Ovary (tissue), 7 donors: ENCODE measurements at regions not wholly inside any gene's neighbourhood (a gene's known extent, or its start where the extent isn't known, plus 50 kb on each side); places are given as distances from the start of the nearest gene placed in this dataset.

Source experiments
- DNase-seq, 5 donors: peaks; one replicate each; pipeline ENCODE4 v3.0.0-alpha.2; 2019 to 2020
- H3K27ac ChIP-seq, 2 donors: fragments of 200-600 bp; one replicate each; pipeline versions ENCODE4 v1.5.1 to v1.8.0; 2019 to 2022
- H3K27me3 ChIP-seq: fragments of 200-600 bp; one replicate; pipeline ENCODE4 v1.8.0; 2022
- H3K36me3 ChIP-seq: fragments of 200-600 bp; sonication (generic); one replicate; pipeline ENCODE4 v1.5.1; 2019
- H3K4me1 ChIP-seq: one replicate; pipeline ENCODE4 v1.8.1; 2013; ENCODE audit warnings: mild to moderate bottlenecking, moderate library complexity; ENCODE audit not compliant: insufficient read depth
- H3K4me3 ChIP-seq: fragments of 200-600 bp; sonication (generic); one replicate; pipeline ENCODE4 v1.5.1; 2017
- H3K9me3 ChIP-seq, 2 donors: fragments of 200-600 bp in 1 of 2; sonication (generic) in 1 of 2; one replicate each; pipeline versions ENCODE4 v1.5.1 to v1.8.1; 2013 to 2019; ENCODE audit warnings: mild to moderate bottlenecking in 1 of 2, moderate library complexity in 1 of 2
- EP300 ChIP-seq: sonication (generic); formaldehyde crosslinking; IDR thresholded peaks from one replicate; pipeline ENCODE4 v1.6.1; 2017; ENCODE audit warnings: antibody characterized with exemption
- POLR2A ChIP-seq: fragments of 450-650 bp; IDR thresholded peaks from one replicate; pipeline ENCODE4 v1.6.1; 2017; ENCODE audit warnings: antibody characterized with exemption, mild to moderate bottlenecking, moderate library complexity
- WGBS, 3 donors: extraction: QIAGEN DNeasy Blood & Tissue Kit in 1 of 3; methylation state at CpG; one replicate each; pipeline versions ENCODE4 v1.1.5 to v1.1.7; 2013 to 2017; 5-methylcytosine and 5-hydroxymethylcytosine counted together
- intact Hi-C, 4 donors: fragments of 100-400 bp; cut with DNase I; formaldehyde crosslinking; loops; one replicate each; pipeline versions ENCODE4 v1.11.0 to v1.15.1; 2022 to 2023
- TF ChIP-seq, protein P1 (sequence below), 3 donors: fragments of 450-650 bp in 2 of 3; fragments of 200-600 bp in 1 of 3; IDR thresholded peaks; one replicate each; pipeline versions ENCODE4 v1.5.1 to v1.8.0; 2016 to 2022; ENCODE audit warnings: antibody characterized with exemption in 3 of 3, mild to moderate bottlenecking in 1 of 3
- donor health status: DM: no; HTN: no; CAD: no; lungs with moderate emphysema.
- donor health status: DM: no; HTN: no; CAD: no.
- donor health status: Bipolar disorder and iron deficiency.
- donor health status: DM: no; HTN: no; CAD: no.
- donor health status: DM: yes; HTN: yes; CAD: no.

DNA sequence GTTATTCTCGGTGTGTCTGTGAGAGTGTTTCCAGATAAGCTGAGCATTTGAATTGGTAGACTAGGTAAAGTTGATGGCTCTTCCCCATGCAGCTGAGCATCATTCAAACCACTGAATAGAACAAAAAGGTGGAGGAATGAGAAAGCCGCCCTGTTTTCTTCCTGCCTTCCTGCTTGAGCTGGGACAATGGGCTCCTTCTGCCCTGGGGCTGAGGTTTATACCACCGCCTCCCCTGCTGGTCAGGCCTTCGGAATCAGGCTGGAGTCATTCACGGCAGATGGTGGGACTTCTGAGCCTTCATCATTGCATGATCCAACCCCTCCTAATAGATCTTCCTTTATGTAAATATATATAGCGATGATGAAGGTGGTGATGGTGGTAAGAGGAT is 124.9 kb downstream of the ANKRD60 start:
- DNase-seq = no peak

DNA sequence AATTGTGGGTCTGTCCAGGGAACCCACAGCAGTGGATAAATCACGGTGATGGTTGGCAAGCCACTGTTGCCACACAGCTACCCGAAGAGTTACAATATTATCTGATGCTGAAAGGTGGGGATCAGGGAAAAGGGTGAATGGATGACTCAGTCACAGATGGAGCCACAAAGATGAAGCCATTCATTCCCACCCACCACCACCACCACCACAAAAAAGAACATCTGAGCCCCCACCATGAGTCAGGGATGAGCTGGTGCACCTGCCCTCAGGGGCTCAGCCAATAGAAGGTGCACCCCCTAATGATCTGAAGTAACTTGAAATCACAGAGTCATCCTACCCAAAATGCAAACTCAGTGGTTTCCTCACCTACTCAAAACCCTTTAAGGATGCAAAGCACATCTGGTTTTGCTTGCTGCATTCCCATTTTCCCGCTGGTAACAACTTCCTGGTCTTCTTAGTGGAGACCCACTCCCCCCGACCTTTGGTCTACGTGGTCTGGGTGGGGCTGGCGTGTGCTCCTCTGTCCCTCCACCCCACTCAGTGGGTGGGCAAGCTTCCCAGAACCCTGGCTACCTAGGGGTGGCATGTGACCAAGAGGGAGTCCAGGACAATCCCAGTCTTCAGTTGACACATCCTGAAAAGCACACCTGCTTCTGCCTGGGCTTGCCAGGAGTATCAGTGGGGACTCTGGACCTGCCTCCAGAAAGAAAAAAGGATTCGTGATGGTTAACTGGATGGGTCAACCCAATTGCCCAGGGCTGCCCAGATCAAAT is 125.5 kb downstream of the ANKRD60 start:
- Histone ChIP-seq H3K9me3 (no peaks in the 10 kb centered on the region), H3K27me3 (no peaks in the 10 kb centered on the region), H3K36me3 (no peaks in the 10 kb centered on the region), H3K4me3 (no peak overlapping the region), H3K27ac (no peak overlapping the region), H3K4me1 (peaks cover 5% of the 10 kb centered on the region)
- intact Hi-C loops = no loop called here
- no peak for DNase-seq
- TF ChIP-seq EP300 (no peak), POLR2A (no peak)
- TF ChIP-seq, protein P1, sequence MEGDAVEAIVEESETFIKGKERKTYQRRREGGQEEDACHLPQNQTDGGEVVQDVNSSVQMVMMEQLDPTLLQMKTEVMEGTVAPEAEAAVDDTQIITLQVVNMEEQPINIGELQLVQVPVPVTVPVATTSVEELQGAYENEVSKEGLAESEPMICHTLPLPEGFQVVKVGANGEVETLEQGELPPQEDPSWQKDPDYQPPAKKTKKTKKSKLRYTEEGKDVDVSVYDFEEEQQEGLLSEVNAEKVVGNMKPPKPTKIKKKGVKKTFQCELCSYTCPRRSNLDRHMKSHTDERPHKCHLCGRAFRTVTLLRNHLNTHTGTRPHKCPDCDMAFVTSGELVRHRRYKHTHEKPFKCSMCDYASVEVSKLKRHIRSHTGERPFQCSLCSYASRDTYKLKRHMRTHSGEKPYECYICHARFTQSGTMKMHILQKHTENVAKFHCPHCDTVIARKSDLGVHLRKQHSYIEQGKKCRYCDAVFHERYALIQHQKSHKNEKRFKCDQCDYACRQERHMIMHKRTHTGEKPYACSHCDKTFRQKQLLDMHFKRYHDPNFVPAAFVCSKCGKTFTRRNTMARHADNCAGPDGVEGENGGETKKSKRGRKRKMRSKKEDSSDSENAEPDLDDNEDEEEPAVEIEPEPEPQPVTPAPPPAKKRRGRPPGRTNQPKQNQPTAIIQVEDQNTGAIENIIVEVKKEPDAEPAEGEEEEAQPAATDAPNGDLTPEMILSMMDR (IDR thresholded peaks at IDR 0.05) = no peak
- 86 to 87% (median 86%) methylated on average over 7 of the region's 7 CpGs for WGBS, 3 donors

More for the DNA sequence above, 124.9 kb downstream of the ANKRD60 start:
- TF ChIP-seq EP300 = no peak
- TF ChIP-seq POLR2A = no peak
- TF ChIP-seq, protein P1 (IDR thresholded peaks at IDR 0.05) = no peak
- Histone ChIP-seq H3K4me3 (no peak overlapping the region), H3K27me3 (no peaks in the 10 kb centered on the region), H3K9me3 (no peaks in the 10 kb centered on the region), H3K4me1 (peaks cover 1% of the 10 kb centered on the region), H3K27ac (no peak overlapping the region), H3K36me3 (no peaks in the 10 kb centered on the region)
- intact Hi-C loops = no loop called here
- WGBS, 3 donors = 96 to 98% (median 97%) methylated on average over 6 of the region's 6 CpGs

- Histone ChIP-seq H3K27me3 (no peaks in the 10 kb centered on the region), H3K4me1 (peaks cover 6% of the 10 kb centered on the region), H3K4me3 (no peak overlapping the region), H3K9me3 (no peaks in the 10 kb centered on the region), H3K36me3 (no peaks in the 10 kb centered on the region), H3K27ac (no peak overlapping the region)
- DNase-seq = no peak
- TF ChIP-seq, protein P1 (IDR thresholded peaks at IDR 0.05) = no peak
- no peak for TF ChIP-seq EP300
- TF ChIP-seq POLR2A = no peak
- WGBS, 3 donors = 48 to 66% (median 61%) methylated on average over 4 of the region's 4 CpGs
- intact Hi-C loops = no loop called here
Measured at GRCh38 chr20:58102261-58102660, 126.2 kb downstream of the ANKRD60 start.

- Histone ChIP-seq H3K4me3 (no peak overlapping the region), H3K27ac (no peak overlapping the region), H3K9me3 (no peaks in the 10 kb centered on the region), H3K27me3 (no peaks in the 10 kb centered on the region), H3K36me3 (no peaks in the 10 kb centered on the region), H3K4me1 (peaks cover 8% of the 10 kb centered on the region)
- 92 to 95% (median 94%) methylated on average over 7 of the region's 7 CpGs for WGBS, 3 donors
- DNase-seq = no peak
- TF ChIP-seq, protein P1 (IDR thresholded peaks at IDR 0.05) = no peak
- no peak for TF ChIP-seq EP300
- intact Hi-C loops = no loop called here
Measured at GRCh38 chr20:58100731-58101356, 127.6 kb downstream of the ANKRD60 start.
